ENCODE measurements at regions not wholly inside any gene's neighbourhood (a gene's known extent, or its start where the extent isn't known, plus 50 kb on each side); places are given as distances from the start of the nearest gene placed in this dataset.

DNA sequence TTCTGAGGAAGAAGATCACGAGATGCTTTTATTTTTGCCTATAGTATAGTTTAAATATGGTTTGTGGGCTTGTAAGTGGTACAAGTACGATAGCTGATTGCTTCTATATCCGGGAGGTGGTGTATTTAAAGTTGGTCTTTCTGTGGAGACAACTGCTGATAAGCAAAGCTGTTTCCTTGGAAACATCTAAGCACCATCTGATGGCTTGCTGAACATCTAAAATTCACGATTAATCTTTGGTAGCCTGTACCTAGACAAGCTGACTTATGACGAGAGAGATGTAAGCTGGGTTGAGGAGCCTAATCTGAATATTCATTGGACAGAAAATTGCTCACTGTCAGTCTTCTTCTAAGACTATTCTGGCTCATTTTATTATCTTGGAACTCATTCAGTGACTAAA lies 74.6 kb upstream of the NWD2 start:
- H3K4me1 Mint-ChIP-seq (ENCODE audit: low read depth) = no peaks in the 10 kb centered on the region
- no peaks in the 10 kb centered on the region for H3K36me3 Mint-ChIP-seq
- H3K27me3 Mint-ChIP-seq = no peaks in the 10 kb centered on the region
- H3K9me3 Mint-ChIP-seq (ENCODE audit: low read depth) = no peaks in the 10 kb centered on the region
- no peak overlapping the region for H3K27ac Mint-ChIP-seq
- no peak overlapping the region for H3K4me3 Mint-ChIP-seq

DNA sequence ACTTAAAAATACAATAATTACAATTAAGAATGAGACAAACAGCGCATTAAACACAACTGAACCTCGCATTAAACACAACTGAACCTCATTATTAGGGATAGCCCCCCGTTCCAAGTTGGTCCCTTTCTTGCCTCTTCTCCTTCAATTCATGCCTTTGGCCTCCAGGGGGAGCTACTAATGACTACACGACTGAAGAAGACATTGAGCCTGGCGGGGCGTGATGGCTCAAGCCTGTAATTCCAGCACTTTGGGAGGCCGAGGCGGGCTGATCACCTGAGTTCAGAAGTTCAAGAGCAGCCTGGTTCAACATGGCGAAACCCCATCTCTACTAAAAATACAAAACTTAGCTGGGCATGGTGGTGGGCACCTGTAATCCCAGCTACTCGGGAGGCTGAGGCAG lies 56.4 kb upstream of the NWD2 start:
- H3K4me3 Mint-ChIP-seq = no peak overlapping the region
- H3K9me3 Mint-ChIP-seq (ENCODE audit: low read depth) = no peaks in the 10 kb centered on the region
- H3K27me3 Mint-ChIP-seq = peaks cover 5% of the 10 kb centered on the region
- no peaks in the 10 kb centered on the region for H3K4me1 Mint-ChIP-seq (ENCODE audit: low read depth)
- no peak overlapping the region for H3K27ac Mint-ChIP-seq
- H3K36me3 Mint-ChIP-seq = no peaks in the 10 kb centered on the region
